HCT116 (cell line): ENCODE measurements at regions not wholly inside any gene's neighbourhood (a gene's known extent, or its start where the extent isn't known, plus 50 kb on each side); places are given as distances from the start of the nearest gene placed in this dataset.

Experiments
- ATAC-seq: fragments of 200-7000 bp; cut with Tn5 transposase; 2 replicates; pipeline ENCODE4 v1.9.1; 2020; ENCODE audit warnings: mild to moderate bottlenecking, moderate library complexity
- BruUV-seq: library from RNA; stranded (reverse); fragments of 400-500 nt; replicated peaks from 2 replicates; lab custom pipeline; 2021; lab: Mats Ljungman, UMichigan
- CTCF ChIA-PET: fragments of 300-600 bp; sonication (Branson Sonifier 250); formaldehyde crosslinking; loops from one replicate; lab custom pipeline; 2021; ENCODE audit warnings: antibody characterized with exemption; lab: Charles Lee
- POLR2A ChIA-PET: fragments of 300-600, 350-600 bp; sonication (Branson Sonifier 250); formaldehyde crosslinking; loops from one replicate; lab custom pipeline; 2021; ENCODE audit warnings: antibody characterized with exemption; lab: Charles Lee
- RAD21 ChIA-PET, 2 experiments: fragments of 300-600 bp; sonication (Branson Sonifier 250); formaldehyde crosslinking; loops; one replicate each; lab custom pipeline; 2023; ENCODE audit warnings: low total read pairs in 2 of 2; ENCODE audit not compliant: uncharacterized antibody in 2 of 2, unreplicated experiment in 2 of 2, low non-redundant PET in 1 of 2; lab: Charles Lee
- DNase-seq: peaks from one replicate; pipeline ENCODE4 v3.0.0-alpha.2; 2010; ENCODE audit warnings: low read depth, low spot score
- H2AFZ ChIP-seq: fragments of 200-600 bp; shearing (Covaris generic), sonication (generic); 2 replicates; pipeline ENCODE4 v1.6.1; 2017; ENCODE audit warnings: low read depth, mixed run types, mixed read lengths, antibody characterized with exemption, low read length; ENCODE audit not compliant: poor library complexity, severe bottlenecking
- H3K27ac ChIP-seq: 2 replicates; pipeline ENCODE4 v1.5.1; 2012; ENCODE audit warnings: low read depth, low read length
- H3K27me3 ChIP-seq: fragments of 200-600 bp; sonication (generic); 2 replicates; pipeline ENCODE4 v1.6.1; 2016; ENCODE audit warnings: mixed run types, low read length, mixed read lengths; ENCODE audit not compliant: insufficient read depth
- H3K36me3 ChIP-seq, 2 experiments: fragments of 200-500 bp in 1 of 2; fragments of 200-600 bp in 1 of 2; sonication (Bioruptor generic) in 1 of 2; sonication (generic) in 1 of 2; 2 replicates each; pipeline versions ENCODE4 v1.5.1 to v1.6.1; 2014 to 2016; ENCODE audit warnings: low read length in 2 of 2, inconsistent platforms in 1 of 2, mixed read lengths in 1 of 2, mixed run types in 1 of 2; ENCODE audit not compliant: insufficient read depth in 2 of 2, control insufficient read depth in 1 of 2
- H3K4me1 ChIP-seq, 2 experiments: fragments of 200-600 bp in 1 of 2; sonication (generic) in 1 of 2; 2 replicates each; pipeline versions ENCODE4 v1.5.1 to v1.6.1; 2012 to 2017; ENCODE audit warnings: low read length in 2 of 2, inconsistent platforms in 1 of 2, mild to moderate bottlenecking in 1 of 2, mixed read lengths in 1 of 2, mixed run types in 1 of 2, moderate library complexity in 1 of 2; ENCODE audit not compliant: insufficient read depth in 2 of 2, control insufficient read depth in 1 of 2
- H3K4me2 ChIP-seq: fragments of 200-600 bp; sonication (generic); 2 replicates; pipeline ENCODE4 v1.6.1; 2017; ENCODE audit warnings: mixed run types, low read length, mixed read lengths
- H3K4me3 ChIP-seq, 2 experiments: fragments of 200-600 bp in 1 of 2; sonication (generic) in 1 of 2; replicated peaks in 1 of 2; 2 replicates each; pipeline ENCODE4 v1.5.1; 2011 to 2016; ENCODE audit warnings: low read length in 2 of 2, control low read depth in 1 of 2, low read depth in 1 of 2, mild to moderate bottlenecking in 1 of 2, mixed read lengths in 1 of 2, mixed run types in 1 of 2
- H3K79me2 ChIP-seq: fragments of 200-600 bp; sonication (generic); 2 replicates; pipeline ENCODE4 v1.6.1; 2017; ENCODE audit warnings: mild to moderate bottlenecking, mixed run types, low read length, moderate library complexity, mixed read lengths; ENCODE audit not compliant: insufficient read depth
- H3K9ac ChIP-seq: fragments of 200-600 bp; sonication (generic); 2 replicates; pipeline ENCODE4 v1.6.1; 2016; ENCODE audit warnings: low read length, mixed read lengths
- H3K9me2 ChIP-seq: fragments of 200-600 bp; sonication (generic), shearing (Covaris generic); 2 replicates; pipeline ENCODE4 v1.6.1; 2017; ENCODE audit warnings: mixed run types, mild to moderate bottlenecking, moderate library complexity; ENCODE audit not compliant: insufficient read depth
- H3K9me3 ChIP-seq, 2 experiments: fragments of 200-500 bp in 1 of 2; fragments of 200-600 bp in 1 of 2; sonication (Bioruptor generic) in 1 of 2; sonication (generic) in 1 of 2; 2 replicates each; pipeline ENCODE4 v1.6.1; 2014 to 2017; ENCODE audit warnings: low read length in 2 of 2, mixed read lengths in 2 of 2, inconsistent platforms in 1 of 2, low read depth in 1 of 2, mild to moderate bottlenecking in 1 of 2, mixed run types in 1 of 2, moderate library complexity in 1 of 2; ENCODE audit not compliant: control insufficient read depth in 1 of 2, insufficient read depth in 1 of 2
- H4K20me1 ChIP-seq: fragments of 200-600 bp; sonication (generic), shearing (Covaris generic); 2 replicates; pipeline ENCODE4 v1.6.1; 2017; ENCODE audit warnings: mixed run types, mild to moderate bottlenecking, moderate library complexity; ENCODE audit not compliant: insufficient read depth
- EGR1 ChIP-seq: IDR thresholded peaks from 2 replicates; pipeline ENCODE4 v1.6.1; 2012; ENCODE audit warnings: low read depth
- EZH2phosphoT487 ChIP-seq: fragments of 200-600 bp; IDR thresholded peaks from 2 replicates; pipeline ENCODE4 v1.6.1; 2018; ENCODE audit warnings: antibody characterized with exemption, borderline replicate concordance
- JUND ChIP-seq: IDR thresholded peaks from 2 replicates; pipeline ENCODE4 v1.6.1; 2012
- POLR2AphosphoS5 ChIP-seq: IDR thresholded peaks from 2 replicates; pipeline ENCODE4 v1.6.1; 2011; ENCODE audit warnings: mild to moderate bottlenecking, low read depth, low read length, moderate library complexity
- RAD21 ChIP-seq: IDR thresholded peaks from 2 replicates; pipeline ENCODE4 v1.6.1; 2012; ENCODE audit warnings: low read depth, mild to moderate bottlenecking
- TCF7L2 ChIP-seq: IDR thresholded peaks from 2 replicates; pipeline ENCODE4 v1.7.0; 2011; ENCODE audit warnings: borderline replicate concordance, inconsistent platforms; ENCODE audit not compliant: insufficient read depth, insufficient read length; ENCODE audit errors: extremely low read depth
- intact Hi-C: fragments of 100-400 bp; cut with micrococcal nuclease; formaldehyde crosslinking; loops from 2 replicates; pipeline ENCODE4 v1.10.0; 2022
- TF ChIP-seq, protein P1 (sequence below): IDR thresholded peaks from 2 replicates; pipeline ENCODE4 v1.6.1; 2011; ENCODE audit warnings: mild to moderate bottlenecking, low read length, moderate library complexity; ENCODE audit not compliant: insufficient replicate concordance; ENCODE audit errors: extremely low read depth

DNA sequence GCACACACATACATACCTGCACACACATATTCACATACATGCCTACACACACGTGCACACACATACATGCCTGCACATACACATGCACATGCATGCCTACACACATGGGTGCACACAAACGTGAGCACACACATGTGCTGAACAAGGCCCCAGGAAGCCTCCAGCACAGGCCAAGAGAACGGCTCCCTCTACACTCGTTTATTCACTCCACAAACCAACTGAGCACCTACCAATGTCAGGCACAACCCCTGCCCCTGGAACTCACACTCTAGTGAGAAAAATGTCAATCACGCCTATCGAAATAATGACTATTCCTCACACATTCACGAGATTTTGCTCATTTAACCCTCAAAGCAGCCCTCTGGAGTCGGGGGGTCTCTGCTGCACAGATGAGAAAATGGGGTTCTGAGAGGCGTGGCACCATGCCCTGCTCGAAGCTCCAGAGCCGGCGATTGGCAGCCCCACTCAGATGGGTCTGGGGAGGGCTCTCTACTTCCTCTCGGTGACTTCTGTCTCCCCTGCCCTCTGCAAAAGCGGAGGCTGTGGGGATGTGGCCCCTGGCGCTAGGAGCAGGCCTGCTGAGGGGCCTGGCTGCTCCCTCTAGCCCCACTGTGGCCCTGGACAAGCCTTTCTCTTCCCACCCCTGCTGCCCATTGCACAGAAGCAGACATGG is 90.2 kb upstream of the RUNX3 start:
- no peak for TF ChIP-seq TCF7L2
- no peak for TF ChIP-seq EGR1
- no peak for TF ChIP-seq RAD21
- TF ChIP-seq, protein P1, sequence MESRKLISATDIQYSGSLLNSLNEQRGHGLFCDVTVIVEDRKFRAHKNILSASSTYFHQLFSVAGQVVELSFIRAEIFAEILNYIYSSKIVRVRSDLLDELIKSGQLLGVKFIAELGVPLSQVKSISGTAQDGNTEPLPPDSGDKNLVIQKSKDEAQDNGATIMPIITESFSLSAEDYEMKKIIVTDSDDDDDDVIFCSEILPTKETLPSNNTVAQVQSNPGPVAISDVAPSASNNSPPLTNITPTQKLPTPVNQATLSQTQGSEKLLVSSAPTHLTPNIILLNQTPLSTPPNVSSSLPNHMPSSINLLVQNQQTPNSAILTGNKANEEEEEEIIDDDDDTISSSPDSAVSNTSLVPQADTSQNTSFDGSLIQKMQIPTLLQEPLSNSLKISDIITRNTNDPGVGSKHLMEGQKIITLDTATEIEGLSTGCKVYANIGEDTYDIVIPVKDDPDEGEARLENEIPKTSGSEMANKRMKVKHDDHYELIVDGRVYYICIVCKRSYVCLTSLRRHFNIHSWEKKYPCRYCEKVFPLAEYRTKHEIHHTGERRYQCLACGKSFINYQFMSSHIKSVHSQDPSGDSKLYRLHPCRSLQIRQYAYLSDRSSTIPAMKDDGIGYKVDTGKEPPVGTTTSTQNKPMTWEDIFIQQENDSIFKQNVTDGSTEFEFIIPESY = no peak
- no peak for TF ChIP-seq POLR2AphosphoS5
- no peak for TF ChIP-seq JUND
- no peak for TF ChIP-seq EZH2phosphoT487
- TF ChIP-seq, all 23 proteins: peak for 0
- Histone ChIP-seq H3K9ac (no peak overlapping the region), H3K4me3 (no peak overlapping the region), H3K27ac (no peak overlapping the region), H3K4me2 (no peak overlapping the region), H3K79me2 (no peaks in the 10 kb centered on the region), H3K9me3 (no peaks in the 10 kb centered on the region), H3K27me3 (no peaks in the 10 kb centered on the region), H3K9me2 (no peaks in the 10 kb centered on the region), H4K20me1 (no peaks in the 10 kb centered on the region), H3K4me1 (peaks cover 12 to 32% of the 10 kb centered on the region in 2 experiments), H2AFZ (no peak overlapping the region), H3K36me3 (no peaks in the 10 kb centered on the region)
- RAD21 ChIA-PET = no interaction called here
- intact Hi-C loops = no loop called here
- DNase-seq (no peak), ATAC-seq (no peak)
- CTCF ChIA-PET = no interaction called here
- POLR2A ChIA-PET = no interaction called here
- no TSS peak for BruUV-seq
